Duodenal mucosa (tissue), 2 donors: ENCODE measurements at regions not wholly inside any gene's neighbourhood (a gene's known extent, or its start where the extent isn't known, plus 50 kb on each side); places are given as distances from the start of the nearest gene placed in this dataset.
"Not testable (repeated sequence)": the region's sequence is repeated elsewhere in the genome, so short reads cannot be mapped to it uniquely, and the experiment has no call there.

ENCODE experiments used
- H3K27ac ChIP-seq: one replicate; pipeline ENCODE4 v1.7.0; 2013; ENCODE audit warnings: low read depth, low read length
- H3K27me3 ChIP-seq, 2 donors: one replicate each; pipeline ENCODE4 v1.7.0; 2013; ENCODE audit warnings: low read length in 2 of 2, control low read depth in 1 of 2; ENCODE audit not compliant: insufficient read depth in 2 of 2, control insufficient read depth in 1 of 2
- H3K36me3 ChIP-seq, 2 donors: one replicate each; pipeline ENCODE4 v1.7.0; 2013; ENCODE audit warnings: low read length in 2 of 2, control low read depth in 1 of 2; ENCODE audit not compliant: insufficient read depth in 2 of 2, control insufficient read depth in 1 of 2
- H3K4me1 ChIP-seq, 2 donors: one replicate each; pipeline ENCODE4 v1.7.0; 2013; ENCODE audit warnings: low read length in 2 of 2, control low read depth in 1 of 2; ENCODE audit not compliant: insufficient read depth in 2 of 2, control insufficient read depth in 1 of 2
- H3K4me3 ChIP-seq, 2 donors: one replicate each; pipeline ENCODE4 v1.7.0; 2013; ENCODE audit warnings: low read length in 2 of 2, low read depth in 1 of 2
- H3K9ac ChIP-seq, 2 donors: one replicate each; pipeline ENCODE4 v1.7.0; 2013; ENCODE audit warnings: low read length in 2 of 2, low read depth in 1 of 2
- H3K9me3 ChIP-seq, 2 donors: one replicate each; pipeline ENCODE4 v1.7.0; 2013; ENCODE audit warnings: low read length in 2 of 2, control low read depth in 1 of 2; ENCODE audit not compliant: control insufficient read depth in 1 of 2

DNA sequence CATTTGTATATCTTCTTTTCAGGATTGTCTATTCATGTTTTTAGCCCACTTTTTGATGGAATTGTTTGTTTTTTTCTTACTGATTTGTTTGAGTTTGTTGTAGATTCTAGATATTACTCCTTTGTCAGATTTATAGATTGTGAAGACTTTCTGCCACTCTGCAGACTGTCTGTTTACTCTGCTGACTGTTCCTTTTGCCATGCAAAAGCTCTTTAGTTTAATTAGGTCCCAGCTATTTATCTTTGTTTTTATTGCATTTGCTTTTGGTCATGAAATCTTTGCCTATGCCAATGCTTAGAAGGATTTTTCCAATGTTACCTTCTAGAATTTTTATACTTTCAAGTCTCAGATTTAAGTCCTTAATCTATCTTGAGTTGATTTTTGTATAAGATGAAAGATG lies 564.0 kb upstream of the NECTIN3 start:
- H3K36me3 ChIP-seq, H3K9ac ChIP-seq, H3K9me3 ChIP-seq, H3K27ac ChIP-seq, H3K4me1 ChIP-seq, H3K4me3 ChIP-seq, H3K27me3 ChIP-seq: not testable (repeated sequence)

DNA sequence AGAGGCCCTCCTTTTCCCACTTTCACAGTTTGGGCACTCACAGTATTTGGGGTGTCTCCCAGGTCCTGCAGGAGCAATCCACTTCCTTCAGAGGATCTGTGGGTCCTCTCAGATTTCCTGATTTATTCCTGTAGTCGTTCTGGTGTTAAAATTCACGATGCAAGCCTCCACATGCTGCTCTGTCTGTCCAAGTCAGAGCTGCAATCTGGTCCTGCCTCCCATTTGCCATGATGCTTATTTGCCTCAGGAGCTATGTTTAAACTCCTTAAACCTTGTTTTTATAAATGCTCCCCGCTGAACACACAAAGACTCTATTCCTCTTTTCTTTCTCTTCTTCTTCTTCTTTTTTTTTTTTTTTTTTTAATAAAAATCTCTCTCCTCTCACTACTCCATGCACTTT lies 558.7 kb upstream of the NECTIN3 start:
- Histone ChIP-seq H3K9ac (no peak overlapping the region), H3K27me3 (no peaks in the 10 kb centered on the region), H3K36me3 (no peaks in the 10 kb centered on the region), H3K27ac (no peak overlapping the region), H3K4me3 (no peak overlapping the region), H3K4me1 (no peaks in the 10 kb centered on the region), H3K9me3 (no peaks in the 10 kb centered on the region)

- H3K27me3 ChIP-seq = no peaks in the 10 kb centered on the region
- H3K4me1 ChIP-seq = no peaks in the 10 kb centered on the region
- no peaks in the 10 kb centered on the region for H3K36me3 ChIP-seq
- no peak overlapping the region for H3K27ac ChIP-seq
- H3K9me3 ChIP-seq = no peaks in the 10 kb centered on the region
- H3K9ac ChIP-seq = no peak overlapping the region
- no peak overlapping the region for H3K4me3 ChIP-seq
Observed at GRCh38 chr3:110518031-110518430, 553.6 kb upstream of the NECTIN3 start.

GRCh38 chr3:110519071-110519470 lies 552.5 kb upstream of the NECTIN3 start:
- no peaks in the 10 kb centered on the region for H3K27me3 ChIP-seq
- no peaks in the 10 kb centered on the region for H3K36me3 ChIP-seq
- H3K4me1 ChIP-seq = no peaks in the 10 kb centered on the region
- no peak overlapping the region for H3K9ac ChIP-seq
- no peak overlapping the region for H3K27ac ChIP-seq
- H3K4me3 ChIP-seq = no peak overlapping the region
- no peaks in the 10 kb centered on the region for H3K9me3 ChIP-seq

DNA sequence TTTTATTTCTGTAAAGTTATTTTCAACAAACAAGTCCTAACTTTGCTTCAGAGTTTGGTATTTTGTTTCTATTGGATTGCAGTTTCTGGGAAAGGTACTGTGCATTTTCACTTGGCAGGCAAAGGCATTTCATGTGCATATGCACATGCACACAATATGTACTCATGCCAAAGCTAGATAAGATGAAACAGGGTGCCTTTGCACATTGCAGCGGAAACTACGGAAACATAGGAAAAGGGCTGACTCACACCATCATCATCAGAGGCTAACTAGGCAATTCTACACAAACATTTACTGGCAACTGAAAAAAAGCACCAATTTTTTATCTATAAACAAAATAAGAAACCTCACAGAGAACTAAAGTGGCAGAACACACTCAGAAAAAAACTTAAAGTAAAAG lies 550.6 kb upstream of the NECTIN3 start:
- Histone ChIP-seq H3K4me3 (no peak overlapping the region), H3K36me3 (no peaks in the 10 kb centered on the region), H3K9me3 (no peaks in the 10 kb centered on the region), H3K27ac (no peak overlapping the region), H3K27me3 (no peaks in the 10 kb centered on the region), H3K9ac (no peak overlapping the region), H3K4me1 (no peaks in the 10 kb centered on the region)

GRCh38 chr3:110525558-110526064 lies 546.0 kb upstream of the NECTIN3 start:
- not testable (repeated sequence) for H3K4me3 ChIP-seq, H3K9ac ChIP-seq, H3K36me3 ChIP-seq, H3K27ac ChIP-seq, H3K4me1 ChIP-seq, H3K27me3 ChIP-seq, H3K9me3 ChIP-seq

GRCh38 chr3:110526777-110527727 lies 544.6 kb upstream of the NECTIN3 start:
- no peak overlapping the region for H3K9ac ChIP-seq
- no peaks in the 10 kb centered on the region for H3K9me3 ChIP-seq
- H3K27ac ChIP-seq = no peak overlapping the region
- H3K27me3 ChIP-seq = no peaks in the 10 kb centered on the region
- no peaks in the 10 kb centered on the region for H3K36me3 ChIP-seq
- no peak overlapping the region for H3K4me3 ChIP-seq
- no peaks in the 10 kb centered on the region for H3K4me1 ChIP-seq

- no peaks in the 10 kb centered on the region for H3K4me1 ChIP-seq
- H3K27me3 ChIP-seq = no peaks in the 10 kb centered on the region
- H3K9me3 ChIP-seq = no peaks in the 10 kb centered on the region
- no peaks in the 10 kb centered on the region for H3K36me3 ChIP-seq
- no peak overlapping the region for H3K9ac ChIP-seq
- H3K27ac ChIP-seq = no peak overlapping the region
- no peak overlapping the region for H3K4me3 ChIP-seq
Observed at GRCh38 chr3:110528305-110529121, 543.1 kb upstream of the NECTIN3 start.

GRCh38 chr3:110530902-110531301 lies 540.7 kb upstream of the NECTIN3 start:
- no peaks in the 10 kb centered on the region for H3K9me3 ChIP-seq
- H3K27me3 ChIP-seq = no peaks in the 10 kb centered on the region
- H3K4me3 ChIP-seq = no peak overlapping the region
- no peak overlapping the region for H3K9ac ChIP-seq
- no peak overlapping the region for H3K27ac ChIP-seq
- no peaks in the 10 kb centered on the region for H3K36me3 ChIP-seq
- no peaks in the 10 kb centered on the region for H3K4me1 ChIP-seq

- no peak overlapping the region for H3K27ac ChIP-seq
- no peak overlapping the region for H3K4me3 ChIP-seq
- no peaks in the 10 kb centered on the region for H3K9me3 ChIP-seq
Observed at GRCh38 chr3:110533089-110533488, 538.5 kb upstream of the NECTIN3 start.

More at GRCh38 chr3:110533089-110533488, 538.5 kb upstream of the NECTIN3 start:
- Histone ChIP-seq H3K4me1 (no peaks in the 10 kb centered on the region), H3K36me3 (no peaks in the 10 kb centered on the region), H3K27me3 (no peaks in the 10 kb centered on the region), H3K9ac (no peak overlapping the region)
